SJSA1 (cell line): ENCODE measurements at regions not wholly inside any gene's neighbourhood (a gene's known extent, or its start where the extent isn't known, plus 50 kb on each side); places are given as distances from the start of the nearest gene placed in this dataset.

Experiments
- DNase-seq, 2 experiments: peaks; one replicate each; pipeline ENCODE4 v3.0.0-alpha.2; 2015 to 2020; ENCODE audit warnings: low spot score in 2 of 2, low read depth in 1 of 2
- H3K27ac ChIP-seq: fragments of 250-450 bp; sonication (Bioruptor Pico); 2 replicates; pipeline ENCODE4 v1.5.1; 2020; ENCODE audit warnings: mild to moderate bottlenecking, moderate library complexity
- H3K27me3 ChIP-seq: fragments of 250-450 bp; sonication (Bioruptor Pico); replicated peaks from 2 replicates; pipeline ENCODE4 v1.5.1; 2020; ENCODE audit warnings: mild to moderate bottlenecking, moderate library complexity
- H3K36me3 ChIP-seq: fragments of 250-450 bp; sonication (Bioruptor Pico); 2 replicates; pipeline ENCODE4 v1.5.1; 2020; ENCODE audit warnings: mild to moderate bottlenecking
- H3K4me1 ChIP-seq: fragments of 250-450 bp; sonication (Bioruptor Pico); replicated peaks from 2 replicates; pipeline ENCODE4 v1.6.1; 2021; ENCODE audit warnings: mild to moderate bottlenecking
- H3K4me3 ChIP-seq: fragments of 250-450 bp; sonication (Bioruptor Pico); 2 replicates; pipeline ENCODE4 v1.5.1; 2020; ENCODE audit warnings: mild to moderate bottlenecking
- H3K9me3 ChIP-seq: fragments of 250-450 bp; sonication (Bioruptor Pico); replicated peaks from 2 replicates; pipeline ENCODE4 v1.5.1; 2020; ENCODE audit warnings: mild to moderate bottlenecking

GRCh38 chr17:77891602-77892001 is 66.9 kb upstream of the TNRC6C start:
- Histone ChIP-seq H3K4me1 (peaks cover 13% of the 10 kb centered on the region), H3K27me3 (peaks cover 20% of the 10 kb centered on the region), H3K4me3 (no peak overlapping the region), H3K36me3 (no peaks in the 10 kb centered on the region), H3K9me3 (no peaks in the 10 kb centered on the region), H3K27ac (no peak overlapping the region)
- DNase-seq, result no peak

GRCh38 chr17:77892031-77892430 is 66.5 kb upstream of the TNRC6C start:
- peaks cover 20% of the 10 kb centered on the region for H3K27me3 ChIP-seq
- H3K4me1 ChIP-seq, result peaks cover 13% of the 10 kb centered on the region
- H3K9me3 ChIP-seq, result no peaks in the 10 kb centered on the region
- no peak overlapping the region for H3K27ac ChIP-seq
- no peak for DNase-seq
- no peaks in the 10 kb centered on the region for H3K36me3 ChIP-seq
- H3K4me3 ChIP-seq, result no peak overlapping the region

GRCh38 chr17:77892469-77893143 is 65.9 kb upstream of the TNRC6C start:
- H3K9me3 ChIP-seq, result no peaks in the 10 kb centered on the region
- no peak overlapping the region for H3K4me3 ChIP-seq
- no peaks in the 10 kb centered on the region for H3K36me3 ChIP-seq
- H3K4me1 ChIP-seq, result peaks cover 8% of the 10 kb centered on the region
- H3K27me3 ChIP-seq, result peaks cover 18% of the 10 kb centered on the region
- no peak for DNase-seq
- no peak overlapping the region for H3K27ac ChIP-seq

- Histone ChIP-seq H3K4me3 (no peak overlapping the region), H3K27me3 (peaks cover 15% of the 10 kb centered on the region), H3K36me3 (no peaks in the 10 kb centered on the region)
Observed at GRCh38 chr17:77893144-77894044, 65.1 kb upstream of the TNRC6C start.

GRCh38 chr17:77894126-77894956 is 64.2 kb upstream of the TNRC6C start:
- Histone ChIP-seq H3K27ac (no peak overlapping the region), H3K4me1 (no peaks in the 10 kb centered on the region), H3K27me3 (peaks cover 14% of the 10 kb centered on the region), H3K4me3 (no peak overlapping the region), H3K9me3 (no peaks in the 10 kb centered on the region), H3K36me3 (no peaks in the 10 kb centered on the region)
- DNase-seq, result no peak

More at GRCh38 chr17:77893144-77894044, 65.1 kb upstream of the TNRC6C start:
- Histone ChIP-seq H3K4me1 (peaks cover under 1% of the 10 kb centered on the region), H3K27ac (no peak overlapping the region), H3K9me3 (no peaks in the 10 kb centered on the region)
- DNase-seq, result no peak

- no peak for DNase-seq
- Histone ChIP-seq H3K36me3 (no peaks in the 10 kb centered on the region), H3K9me3 (peaks cover 11% of the 10 kb centered on the region; the same call in 1 of the 2 replicates)
Observed at GRCh38 chr17:77897741-77898301, 60.7 kb upstream of the TNRC6C start.

GRCh38 chr17:77898521-77899434 is 59.7 kb upstream of the TNRC6C start:
- peaks cover 27% of the 10 kb centered on the region for H3K27me3 ChIP-seq
- H3K9me3 ChIP-seq, result peaks cover 11% of the 10 kb centered on the region; the same call in 1 of the 2 replicates
- H3K36me3 ChIP-seq, result no peaks in the 10 kb centered on the region
- H3K4me1 ChIP-seq, result no peaks in the 10 kb centered on the region
- no peak for DNase-seq
- H3K4me3 ChIP-seq, result no peak overlapping the region
- H3K27ac ChIP-seq, result no peak overlapping the region

More at GRCh38 chr17:77897741-77898301, 60.7 kb upstream of the TNRC6C start:
- no peak overlapping the region for H3K27ac ChIP-seq
- H3K27me3 ChIP-seq, result peaks cover 17% of the 10 kb centered on the region
- H3K4me1 ChIP-seq, result no peaks in the 10 kb centered on the region
- H3K4me3 ChIP-seq, result no peak overlapping the region

GRCh38 chr17:77899498-77899897 is 59.0 kb upstream of the TNRC6C start:
- Histone ChIP-seq H3K27me3 (peaks cover 34% of the 10 kb centered on the region), H3K36me3 (no peaks in the 10 kb centered on the region), H3K27ac (no peak overlapping the region), H3K4me1 (no peaks in the 10 kb centered on the region), H3K4me3 (no peak overlapping the region), H3K9me3 (peaks cover 11% of the 10 kb centered on the region; the same call in 1 of the 2 replicates)
- DNase-seq, result no peak

GRCh38 chr17:77901481-77901880 is 57.0 kb upstream of the TNRC6C start:
- H3K4me1 ChIP-seq, result no peaks in the 10 kb centered on the region
- no peak overlapping the region for H3K4me3 ChIP-seq
- peaks cover 11% of the 10 kb centered on the region; the same call in 1 of the 2 replicates for H3K9me3 ChIP-seq
- no peak overlapping the region for H3K27ac ChIP-seq
- peaks cover 48% of the 10 kb centered on the region for H3K27me3 ChIP-seq
- no peak for DNase-seq
- H3K36me3 ChIP-seq, result no peaks in the 10 kb centered on the region

- H3K36me3 ChIP-seq, result no peaks in the 10 kb centered on the region
- no peak for DNase-seq
- no peak overlapping the region for H3K4me3 ChIP-seq
- peaks cover 76% of the 10 kb centered on the region for H3K27me3 ChIP-seq
- H3K27ac ChIP-seq, result no peak overlapping the region
- H3K4me1 ChIP-seq, result no peaks in the 10 kb centered on the region
- peaks cover 11% of the 10 kb centered on the region; the same call in 1 of the 2 replicates for H3K9me3 ChIP-seq
Observed at GRCh38 chr17:77905266-77905665, 53.2 kb upstream of the TNRC6C start.

GRCh38 chr17:77905766-77906165 is 52.7 kb upstream of the TNRC6C start:
- DNase-seq, result no peak
- H3K9me3 ChIP-seq, result peaks cover 9% of the 10 kb centered on the region; the same call in 1 of the 2 replicates
- peaks cover 78% of the 10 kb centered on the region for H3K27me3 ChIP-seq
- no peaks in the 10 kb centered on the region for H3K36me3 ChIP-seq
- H3K4me3 ChIP-seq, result no peak overlapping the region
- no peaks in the 10 kb centered on the region for H3K4me1 ChIP-seq
- no peak overlapping the region for H3K27ac ChIP-seq

- DNase-seq, result no peak
- Histone ChIP-seq H3K4me1 (no peaks in the 10 kb centered on the region), H3K27ac (no peak overlapping the region), H3K4me3 (no peak overlapping the region), H3K27me3 (peaks cover 85% of the 10 kb centered on the region), H3K36me3 (no peaks in the 10 kb centered on the region), H3K9me3 (peaks cover 4% of the 10 kb centered on the region; the same call in 1 of the 2 replicates)
Observed at GRCh38 chr17:77906377-77906871, 52.1 kb upstream of the TNRC6C start.
